ENCODE measurements at regions not wholly inside any gene's neighbourhood (a gene's known extent, or its start where the extent isn't known, plus 50 kb on each side); places are given as distances from the start of the nearest gene placed in this dataset.

GRCh38 chr3:102113421-102114041 is 264.2 kb downstream of the NFKBIZ start:
- peak; percentile 99 for DNase-seq (ENCODE audit: low read depth)

- DNase-seq (ENCODE audit: low read depth), result no peak
Observed at GRCh38 chr3:102114264-102114979, 265.1 kb downstream of the NFKBIZ start.

GRCh38 chr3:102122527-102122926 is 273.2 kb downstream of the NFKBIZ start:
- DNase-seq (ENCODE audit: low read depth), result no peak

- no peak for DNase-seq (ENCODE audit: low read depth)
Observed at GRCh38 chr3:102123590-102124190, 274.4 kb downstream of the NFKBIZ start.

GRCh38 chr3:102124282-102124681 is 275.0 kb downstream of the NFKBIZ start:
- DNase-seq (ENCODE audit: low read depth), result peak; percentile 91

- no peak for DNase-seq (ENCODE audit: low read depth)
Observed at GRCh38 chr3:102124704-102125103, 275.4 kb downstream of the NFKBIZ start.

- no peak for DNase-seq (ENCODE audit: low read depth)
Observed at GRCh38 chr3:102125197-102125993, 276.1 kb downstream of the NFKBIZ start.

GRCh38 chr3:102125994-102126368 is 276.7 kb downstream of the NFKBIZ start:
- DNase-seq (ENCODE audit: low read depth), result no peak

GRCh38 chr3:102129760-102130608 is 280.7 kb downstream of the NFKBIZ start:
- DNase-seq (ENCODE audit: low read depth), result peak; percentile 95

- no peak for DNase-seq (ENCODE audit: low read depth)
Observed at GRCh38 chr3:102132370-102132769, 283.1 kb downstream of the NFKBIZ start.

GRCh38 chr3:102133376-102133775 is 284.1 kb downstream of the NFKBIZ start:
- no peak for DNase-seq (ENCODE audit: low read depth)

- DNase-seq (ENCODE audit: low read depth), result no peak
Observed at GRCh38 chr3:102135316-102135715, 286.0 kb downstream of the NFKBIZ start.

- peak; percentile 57 for DNase-seq (ENCODE audit: low read depth)
Observed at GRCh38 chr3:102136183-102136582, 286.9 kb downstream of the NFKBIZ start.

GRCh38 chr3:102140116-102140515 is 290.8 kb downstream of the NFKBIZ start:
- no peak for DNase-seq (ENCODE audit: low read depth)

GRCh38 chr3:102141096-102141927 is 292.0 kb downstream of the NFKBIZ start:
- DNase-seq (ENCODE audit: low read depth), result peak; percentile 39

- no peak for DNase-seq (ENCODE audit: low read depth)
Observed at GRCh38 chr3:102141928-102142239, 292.6 kb downstream of the NFKBIZ start.

GRCh38 chr3:102142379-102143060 is 292.3 kb upstream of the ZPLD1 start:
- DNase-seq (ENCODE audit: low read depth), result no peak

GRCh38 chr3:102143536-102143935 is 291.3 kb upstream of the ZPLD1 start:
- DNase-seq (ENCODE audit: low read depth), result no peak

- DNase-seq (ENCODE audit: low read depth), result no peak
Observed at GRCh38 chr3:102144063-102144462, 290.8 kb upstream of the ZPLD1 start.
